Suppressor macrophage treated with lipopolysaccharide for 4 hours (primary cell): ENCODE measurements at regions not wholly inside any gene's neighbourhood (a gene's known extent, or its start where the extent isn't known, plus 50 kb on each side); places are given as distances from the start of the nearest gene placed in this dataset.
A peak's percentile ranks its signal among the peaks of the same experiment; 100 is the strongest.

ENCODE experiments used
- DNase-seq: peaks from one replicate; pipeline ENCODE4 v3.0.0-alpha.2; 2020

DNA sequence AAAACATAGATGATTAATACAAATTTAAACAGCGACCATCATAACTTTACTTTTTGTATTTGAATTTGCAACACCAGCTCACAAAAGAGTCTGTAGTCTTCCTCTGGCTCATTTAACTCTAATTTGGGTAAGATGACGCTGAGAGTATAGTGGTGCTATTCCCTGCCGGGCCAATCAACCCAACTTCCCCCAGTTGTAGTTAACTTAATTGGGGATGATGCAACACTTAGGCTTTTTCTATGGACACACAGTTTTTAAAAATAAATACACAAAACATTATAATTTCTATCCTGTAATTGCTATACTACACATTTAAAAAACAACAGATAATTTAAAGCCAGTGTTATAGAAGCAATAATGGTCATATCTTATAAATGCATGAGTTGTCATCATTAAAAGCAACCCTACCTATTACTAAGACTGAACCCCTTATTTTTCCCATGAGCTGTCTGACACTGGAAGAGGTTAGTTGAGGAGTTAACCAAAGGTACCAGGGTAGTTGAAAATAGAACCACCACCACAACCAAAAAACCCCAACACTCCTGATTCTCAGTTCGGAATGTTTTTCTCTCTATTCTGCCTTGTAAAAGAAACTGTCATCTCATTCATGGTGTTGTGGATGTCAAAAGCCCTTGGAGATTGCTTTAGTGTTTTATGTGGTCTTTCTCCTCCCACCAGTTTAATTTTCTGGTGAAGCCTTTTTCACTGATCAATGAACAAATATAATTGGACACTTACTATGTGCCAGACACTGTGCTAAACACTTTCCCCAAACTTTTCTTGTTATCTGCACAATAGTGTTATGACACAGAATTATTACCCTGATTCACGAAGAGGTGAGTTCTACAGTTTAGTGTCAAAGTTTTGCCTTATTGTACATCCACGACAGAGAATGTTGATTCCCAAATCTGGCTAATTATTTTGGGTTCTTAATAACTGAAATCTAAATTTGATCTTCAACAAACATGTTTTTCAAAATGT is 61.5 kb upstream of the RAPGEF2 start:
- DNase-seq = no peak

DNA sequence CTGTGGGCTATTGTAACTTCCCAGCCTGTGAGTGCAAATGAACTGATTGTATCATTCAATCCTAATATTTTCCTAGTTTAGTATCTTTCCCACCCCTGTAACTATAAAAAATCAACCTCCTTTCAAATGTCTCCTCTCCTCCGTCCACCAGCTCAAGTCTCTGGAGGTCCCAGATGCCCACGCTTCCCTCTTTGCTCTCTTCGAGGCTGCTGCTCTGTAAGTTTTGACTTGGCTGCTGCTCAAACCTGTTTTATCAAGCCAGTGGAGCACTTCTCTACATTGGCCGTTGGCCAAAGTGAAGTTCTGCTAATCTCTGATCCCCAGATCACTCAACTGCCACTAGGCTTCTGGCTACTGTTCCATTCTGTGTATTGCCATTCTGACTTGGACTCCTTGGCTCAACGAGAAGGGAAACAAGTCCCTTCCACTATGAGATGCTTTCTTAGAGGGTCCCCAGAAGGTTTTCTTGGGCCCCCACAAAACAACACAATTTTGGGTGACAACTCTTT is 60.7 kb upstream of the RAPGEF2 start:
- no peak for DNase-seq

DNA sequence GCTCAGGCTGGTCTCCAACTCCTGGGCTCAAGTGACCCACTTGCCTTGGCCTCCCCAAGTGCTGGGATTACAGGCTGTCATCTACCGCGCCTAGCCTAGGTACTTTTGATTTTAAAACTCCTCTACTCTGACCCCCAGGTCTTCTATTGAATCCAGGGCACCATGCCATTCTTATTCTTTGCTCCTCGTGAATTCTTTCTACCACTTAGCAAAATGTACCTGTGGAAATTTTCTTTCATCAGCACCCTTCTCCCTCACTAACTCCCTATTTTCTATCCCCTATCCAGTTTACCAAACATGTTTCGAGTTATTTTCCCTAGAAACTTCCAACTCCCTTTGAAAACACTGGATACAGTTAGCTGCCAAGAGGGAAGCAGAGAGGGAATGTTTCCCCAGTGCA is 60.0 kb upstream of the RAPGEF2 start:
- DNase-seq = no peak

DNA sequence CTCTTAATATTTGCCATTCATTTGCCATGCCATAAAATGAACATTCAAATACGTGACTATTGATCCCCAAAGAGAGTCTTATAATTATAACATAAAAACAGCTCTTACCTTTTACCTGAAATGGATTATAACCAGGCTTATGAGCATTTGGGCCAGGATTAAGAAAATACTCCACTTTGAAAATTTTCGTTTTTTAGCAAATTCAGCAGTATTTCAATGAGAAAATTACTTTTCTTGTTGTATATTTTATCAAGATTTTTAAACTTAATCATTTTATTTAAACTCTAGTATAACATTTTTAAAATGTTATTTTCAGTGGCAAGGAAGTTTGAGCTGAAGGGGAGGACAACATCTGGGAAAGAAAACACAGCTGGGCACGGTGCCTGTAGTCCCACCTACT is 59.0 kb upstream of the RAPGEF2 start:
- no peak for DNase-seq

DNA sequence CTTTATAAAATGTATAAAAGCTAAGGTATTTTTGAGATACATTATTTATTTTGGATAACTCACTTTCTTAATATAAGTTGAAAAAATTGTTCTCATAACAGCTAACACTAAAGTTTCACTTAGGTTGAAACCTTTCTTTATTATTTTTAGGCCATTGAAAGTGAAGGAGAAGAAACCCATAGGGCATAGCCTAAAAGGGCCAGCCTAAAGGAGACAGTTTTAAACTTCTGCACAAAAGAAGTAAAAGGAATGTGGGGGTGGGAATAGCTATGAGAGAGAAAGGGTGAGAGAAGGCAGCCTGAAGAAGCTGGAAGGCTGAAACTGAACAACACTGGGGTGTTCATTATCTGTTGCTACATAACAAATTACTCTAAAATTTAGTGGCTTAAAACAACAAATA is 57.6 kb upstream of the RAPGEF2 start:
- no peak for DNase-seq

DNA sequence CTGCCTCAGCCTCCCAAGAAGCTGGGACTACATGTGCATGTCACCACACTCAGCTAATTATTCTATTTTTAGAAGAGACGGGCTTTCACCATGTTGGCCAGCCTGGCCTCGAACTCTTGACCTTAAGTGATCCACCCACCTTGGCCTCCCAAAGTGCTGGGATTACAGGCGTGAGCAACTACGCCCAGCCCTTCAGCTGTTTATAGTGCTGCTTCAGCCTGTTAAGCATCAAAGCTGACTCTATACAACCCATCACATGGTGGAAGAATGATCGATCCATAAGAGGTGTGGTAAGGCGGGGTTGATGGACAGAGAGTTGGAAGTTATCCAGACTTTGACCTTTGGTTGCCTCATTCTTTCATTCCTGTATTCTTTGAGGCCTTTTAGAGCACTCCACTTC is 56.2 kb upstream of the RAPGEF2 start:
- no peak for DNase-seq

DNA sequence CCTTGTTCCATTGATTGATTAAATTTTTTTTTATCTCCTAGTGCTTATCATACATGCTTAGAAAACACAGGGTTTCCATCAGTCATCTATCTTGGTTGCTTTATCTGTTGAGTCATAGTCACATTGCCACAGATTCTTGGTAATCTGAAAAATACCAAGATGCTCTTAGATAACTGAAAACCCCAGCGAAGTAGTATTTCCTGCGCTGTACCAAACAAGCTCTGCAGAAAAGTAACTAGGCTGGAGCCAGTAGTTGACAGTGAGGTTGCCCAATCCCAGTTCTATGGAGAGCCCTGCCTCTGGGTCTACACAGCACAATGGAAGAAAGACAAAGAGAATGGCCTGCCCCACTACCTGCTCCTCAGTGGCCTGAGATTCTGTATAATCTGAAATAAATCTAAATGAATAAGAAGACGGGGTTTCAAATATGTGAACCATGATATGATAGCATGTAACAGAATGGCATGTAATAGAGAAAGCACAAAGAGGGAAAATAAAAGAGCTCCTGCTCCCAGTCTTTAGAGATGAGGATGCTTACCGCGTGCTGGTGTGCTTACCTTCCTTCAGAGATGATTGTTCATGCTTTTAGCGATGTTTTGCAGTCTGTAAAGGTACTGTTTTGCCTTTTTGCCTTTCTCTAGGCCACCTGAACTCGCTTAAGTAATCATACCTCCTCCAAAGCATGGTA is 55.3 kb upstream of the RAPGEF2 start:
- DNase-seq = no peak

DNA sequence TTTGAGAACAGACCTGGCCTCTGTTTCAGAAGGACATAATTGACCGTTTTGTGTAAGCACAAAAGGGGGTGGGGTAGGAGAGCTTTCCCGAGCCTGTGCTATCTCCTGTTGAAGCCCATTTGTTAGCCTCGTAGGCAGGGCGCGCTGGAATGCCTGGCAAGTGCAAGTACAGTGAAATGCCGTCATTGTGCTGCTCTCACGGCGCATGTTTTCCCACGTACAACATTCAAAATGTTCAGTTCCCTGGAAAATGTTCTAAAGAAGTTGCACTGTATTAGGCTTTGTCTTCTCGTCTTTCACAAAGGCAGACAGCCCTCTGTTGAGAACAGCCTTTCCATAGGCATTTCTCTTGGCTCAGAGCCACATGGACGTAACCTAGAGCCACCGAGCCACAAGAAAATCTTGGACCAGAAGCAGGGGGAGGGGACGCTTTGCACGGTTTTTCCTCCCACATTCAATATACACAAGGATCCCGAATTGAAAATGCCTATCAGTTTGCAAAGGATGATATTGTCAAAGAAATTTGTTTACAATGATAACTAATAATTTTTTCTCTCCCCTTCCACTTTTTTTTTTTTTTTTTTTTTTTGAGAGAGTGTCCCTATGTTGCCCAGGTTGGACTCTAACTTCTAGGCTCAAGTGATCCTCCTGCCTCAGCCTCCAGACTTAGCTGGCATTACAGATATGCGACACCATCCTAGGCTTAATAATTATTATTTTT is 54.6 kb upstream of the RAPGEF2 start:
- DNase-seq = no peak

DNA sequence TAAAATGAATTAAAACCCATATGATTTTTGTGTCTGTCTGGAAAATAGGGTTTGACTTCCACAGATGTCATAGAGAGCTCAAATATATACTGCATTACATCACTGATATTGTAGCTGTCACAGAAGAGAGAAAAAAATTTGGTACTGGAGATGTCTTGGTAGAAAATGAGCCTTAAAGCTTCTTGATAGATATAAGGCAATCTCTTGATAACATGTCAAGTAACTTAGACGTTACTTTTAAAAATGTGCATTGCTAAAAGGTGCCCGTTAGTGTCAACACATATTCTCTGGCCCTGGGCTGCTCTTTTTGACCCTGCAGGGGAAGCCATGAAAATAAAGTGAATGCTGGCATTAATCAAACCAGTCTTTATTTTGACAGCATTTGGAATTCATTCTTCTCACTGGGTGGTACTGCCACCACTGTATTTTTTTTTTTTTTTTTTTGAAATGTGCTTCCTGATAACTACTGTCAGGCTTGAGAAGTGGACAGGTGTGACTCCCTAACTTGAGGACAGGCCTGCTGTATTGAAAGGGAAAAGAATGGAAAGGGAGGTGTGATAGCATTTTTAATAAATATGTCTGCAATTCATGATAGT is 53.0 kb upstream of the RAPGEF2 start:
- DNase-seq = no peak

DNA sequence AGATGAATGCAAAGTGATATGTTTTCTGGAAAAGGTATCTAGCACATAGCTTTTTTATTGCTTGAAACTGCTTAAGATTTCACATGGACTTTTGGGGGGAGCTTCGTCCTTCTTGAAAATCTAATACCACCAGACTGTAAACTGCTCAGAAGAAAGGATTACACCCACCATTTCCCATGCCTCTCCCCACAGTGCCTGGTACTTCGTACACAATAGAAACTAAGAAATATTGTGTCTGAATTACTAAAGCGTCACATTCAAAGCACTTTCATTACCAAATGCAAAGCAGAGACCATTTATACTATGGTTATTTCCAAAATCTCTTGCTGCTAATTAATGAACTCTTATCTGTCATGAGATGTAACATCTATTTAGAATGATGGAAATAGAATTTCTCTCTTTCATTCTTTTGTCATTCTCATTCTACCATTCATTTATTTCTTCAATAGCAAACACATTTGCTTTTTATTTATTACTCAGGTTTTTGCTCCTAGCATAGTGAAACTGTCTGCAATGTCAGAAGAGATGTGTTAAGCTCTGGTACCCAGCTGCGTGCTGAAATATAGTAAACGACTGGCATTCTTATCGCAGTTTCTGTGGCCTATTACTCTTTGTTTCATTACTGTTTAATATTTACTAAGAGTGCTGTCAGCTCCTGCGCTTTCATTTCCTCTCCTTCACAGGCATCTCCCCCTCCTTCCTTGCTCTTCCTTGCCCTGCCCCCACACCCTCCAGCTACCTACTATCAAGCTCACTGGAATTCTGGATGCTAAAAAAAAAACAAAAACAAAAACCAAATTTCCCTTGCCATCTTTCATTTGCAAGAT is 51.4 kb upstream of the RAPGEF2 start:
- DNase-seq = peak; percentile 6

DNA sequence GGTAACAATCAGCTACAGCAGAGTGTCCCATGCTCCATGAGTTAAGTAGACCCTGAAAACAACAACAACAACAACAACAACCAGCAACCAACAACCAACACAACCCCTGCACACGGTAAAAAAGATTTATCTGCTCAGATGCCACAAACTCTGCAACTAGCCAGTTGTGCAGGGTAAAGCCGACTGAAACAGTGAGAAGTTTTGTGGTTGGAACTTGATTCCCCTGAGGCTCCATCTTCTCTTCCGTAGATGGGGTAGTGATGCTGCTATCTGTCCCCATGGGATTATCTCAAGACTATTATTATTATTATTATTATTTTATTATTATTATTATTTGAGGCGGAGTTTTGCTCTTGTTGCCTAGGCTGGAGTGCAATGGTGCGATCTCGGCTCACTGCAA is 50.6 kb upstream of the RAPGEF2 start:
- no peak for DNase-seq
